K562 (cell line): ENCODE measurements at regions not wholly inside any gene's neighbourhood (a gene's known extent, or its start where the extent isn't known, plus 50 kb on each side); places are given as distances from the start of the nearest gene placed in this dataset.

Source experiments
- FOXJ3 ChIP-seq: sonication (generic); formaldehyde crosslinking; IDR thresholded peaks from 2 replicates; pipeline ENCODE4 v1.4.0; 2020; ENCODE audit warnings: mild to moderate bottlenecking, missing genetic modification reagents
- FOXO4 ChIP-seq: fragments of 450-650 bp; formaldehyde crosslinking; IDR thresholded peaks from 2 replicates; pipeline ENCODE4 v1.4.0; 2020; ENCODE audit warnings: mild to moderate bottlenecking, moderate library complexity
- MYNN ChIP-seq, 2 experiments: sonication (generic); formaldehyde crosslinking in 1 of 2; IDR thresholded peaks; 2 replicates each; pipeline versions ENCODE4 v1.5.0 to v1.6.1; 2016 to 2020; ENCODE audit warnings: antibody characterized with exemption in 1 of 2, missing genetic modification reagents in 1 of 2
- PYGO2 ChIP-seq: fragments of 450-650 bp; IDR thresholded peaks from 2 replicates; pipeline ENCODE4 v1.6.1; 2016; ENCODE audit warnings: mild to moderate bottlenecking, missing genetic modification characterization, moderate library complexity, missing compliant biosample characterization
- STAT6 ChIP-seq: sonication (generic); formaldehyde crosslinking; IDR thresholded peaks from 2 replicates; pipeline ENCODE4 v1.8.1; 2023; ENCODE audit warnings: mild to moderate bottlenecking, missing genetic modification reagents
- ZKSCAN8 ChIP-seq: fragments of 200-800 bp; sonication (Bioruptor generic); IDR thresholded peaks from 2 replicates; pipeline ENCODE4 v1.6.1; 2016; ENCODE audit warnings: missing genetic modification characterization, missing compliant biosample characterization
- ZNF175 ChIP-seq: fragments of 200-800 bp; sonication (Bioruptor generic); IDR thresholded peaks from 2 replicates; pipeline ENCODE4 v1.6.1; 2016; ENCODE audit warnings: low read depth, mild to moderate bottlenecking, missing genetic modification characterization, missing compliant biosample characterization
- TF ChIP-seq, protein P1 (sequence below): fragments of 200-800 bp; sonication (Bioruptor generic); IDR thresholded peaks from 2 replicates; pipeline ENCODE4 v1.6.1; 2017; ENCODE audit warnings: missing genetic modification characterization, missing compliant biosample characterization

- TF ChIP-seq STAT6 (no peak), FOXJ3 (no peak), FOXO4 (CRISPR knock-in tag) (no peak), PYGO2 (no peak), ZNF175 (no peak), MYNN (IDR thresholded peaks at IDR 0.05) (no peak), MYNN (CRISPR knock-in tag; IDR thresholded peaks at IDR 0.05) (no peak), ZKSCAN8 (CRISPR knock-in tag) (no peak)
- TF ChIP-seq, protein P1, sequence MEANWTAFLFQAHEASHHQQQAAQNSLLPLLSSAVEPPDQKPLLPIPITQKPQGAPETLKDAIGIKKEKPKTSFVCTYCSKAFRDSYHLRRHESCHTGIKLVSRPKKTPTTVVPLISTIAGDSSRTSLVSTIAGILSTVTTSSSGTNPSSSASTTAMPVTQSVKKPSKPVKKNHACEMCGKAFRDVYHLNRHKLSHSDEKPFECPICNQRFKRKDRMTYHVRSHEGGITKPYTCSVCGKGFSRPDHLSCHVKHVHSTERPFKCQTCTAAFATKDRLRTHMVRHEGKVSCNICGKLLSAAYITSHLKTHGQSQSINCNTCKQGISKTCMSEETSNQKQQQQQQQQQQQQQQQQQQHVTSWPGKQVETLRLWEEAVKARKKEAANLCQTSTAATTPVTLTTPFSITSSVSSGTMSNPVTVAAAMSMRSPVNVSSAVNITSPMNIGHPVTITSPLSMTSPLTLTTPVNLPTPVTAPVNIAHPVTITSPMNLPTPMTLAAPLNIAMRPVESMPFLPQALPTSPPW (CRISPR knock-in tag): no peak
Observed at GRCh38 chr6:90805619-90806155, 218.8 kb upstream of the MAP3K7 start (continued).
